ENCODE measurements at regions not wholly inside any gene's neighbourhood (a gene's known extent, or its start where the extent isn't known, plus 50 kb on each side); places are given as distances from the start of the nearest gene placed in this dataset.
"Not testable (repeated sequence)": the region's sequence is repeated elsewhere in the genome, so short reads cannot be mapped to it uniquely, and the experiment has no call there.

DNA sequence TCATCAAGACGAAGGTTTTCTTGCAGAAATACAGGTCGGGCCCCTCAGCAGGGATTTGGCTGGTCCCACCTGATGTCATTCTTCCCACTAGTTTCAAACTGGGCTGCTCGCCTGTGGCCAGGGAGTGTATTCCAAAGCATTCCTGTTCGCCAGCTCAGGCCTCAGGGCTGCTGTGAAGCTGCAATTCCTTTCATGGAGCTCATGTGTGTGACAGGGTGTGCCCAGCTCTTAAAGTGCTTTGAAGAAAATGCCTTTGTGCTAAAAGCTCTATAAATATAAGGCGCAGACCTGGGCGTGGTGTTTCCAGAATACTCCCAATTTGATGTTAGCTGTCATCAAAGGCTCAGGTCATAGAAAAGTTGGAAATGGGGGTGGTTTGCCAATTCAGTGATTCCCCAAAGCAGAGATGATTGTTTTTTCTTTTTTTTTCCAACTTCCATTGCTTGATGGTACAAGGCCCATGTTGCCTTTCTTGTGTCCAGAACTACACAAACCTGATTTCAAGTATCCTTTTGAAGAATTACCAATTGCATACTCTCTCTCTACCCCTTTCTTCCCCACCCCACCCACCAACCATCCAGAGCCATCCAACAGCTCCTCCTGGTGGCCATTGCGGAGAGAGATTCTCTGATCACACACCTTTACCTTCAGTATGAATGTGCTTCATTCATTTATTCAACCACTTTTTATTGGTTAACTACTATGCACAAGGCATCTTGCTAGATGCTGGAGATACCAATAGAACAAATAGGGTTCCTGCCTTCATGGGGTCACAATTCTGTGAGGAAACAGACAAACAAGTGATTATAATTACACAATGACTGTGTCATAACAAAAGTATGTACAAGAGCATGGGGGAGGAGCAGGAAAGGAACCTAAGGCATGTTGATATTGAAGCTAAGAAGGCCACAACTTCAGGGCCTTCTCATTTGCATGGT is 297.3 kb upstream of the LYZL1 start:
- DNase-seq (ENCODE audit: low spot score), result peak; percentile 20

DNA sequence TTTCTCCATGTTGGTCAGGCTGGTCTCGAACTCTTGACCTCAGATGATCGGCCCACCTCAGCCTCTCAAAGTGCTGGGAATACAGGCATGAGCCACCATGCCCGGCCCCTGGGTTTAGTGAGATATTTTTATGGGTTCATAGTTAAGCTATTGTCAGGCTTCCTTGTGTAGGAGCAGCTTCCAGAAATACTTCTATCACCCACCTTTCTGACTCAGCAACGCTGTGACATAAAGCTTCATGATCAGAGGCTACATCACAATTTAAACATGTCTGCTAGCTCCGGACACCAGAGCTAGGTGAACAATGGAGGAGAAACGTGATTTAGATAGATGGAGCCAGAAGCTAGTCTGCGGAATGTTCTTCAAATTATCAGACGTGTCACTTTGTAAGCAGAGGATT is 295.8 kb upstream of the LYZL1 start:
- DNase-seq (ENCODE audit: low spot score), result no peak

DNA sequence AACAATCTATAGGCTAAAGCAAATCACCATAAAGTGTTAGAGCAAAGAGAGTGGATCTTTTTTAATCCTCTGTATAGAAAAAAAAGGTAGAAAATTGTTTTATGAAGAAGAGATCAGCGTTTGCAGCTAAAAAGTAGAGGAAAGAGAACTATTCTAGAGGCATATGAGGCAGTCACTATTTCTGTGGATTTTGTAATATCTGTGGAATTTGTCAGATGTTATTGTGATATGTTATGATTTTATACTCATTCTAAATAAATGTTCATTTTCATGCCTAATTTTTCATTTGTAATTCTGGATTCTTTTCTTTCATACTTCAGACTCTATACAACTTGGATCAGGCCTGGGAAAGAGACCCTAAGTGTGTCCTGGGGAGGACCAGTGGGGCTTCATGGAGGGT is 295.0 kb upstream of the LYZL1 start:
- no peak for DNase-seq (ENCODE audit: low spot score)

DNA sequence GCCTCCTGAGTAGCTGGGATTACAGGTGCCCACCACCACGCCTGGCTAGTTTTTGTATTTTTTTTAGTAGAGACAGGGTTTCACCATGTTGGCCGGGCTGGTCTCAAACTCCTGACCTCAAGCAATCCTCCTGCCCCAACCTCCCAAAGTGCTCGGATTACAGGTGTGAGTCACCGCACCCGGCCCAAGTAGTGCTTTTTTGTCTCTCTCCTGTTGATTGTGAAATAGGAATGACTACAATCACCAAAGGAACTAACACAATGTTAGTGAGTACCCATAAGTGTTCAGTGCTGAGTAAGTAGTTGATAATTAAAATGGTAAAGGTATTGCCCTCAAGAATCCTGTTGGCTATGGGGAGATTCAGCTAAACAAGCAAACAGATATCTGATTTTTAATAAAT is 294.1 kb upstream of the LYZL1 start:
- DNase-seq (ENCODE audit: low spot score), result not testable (repeated sequence)

DNA sequence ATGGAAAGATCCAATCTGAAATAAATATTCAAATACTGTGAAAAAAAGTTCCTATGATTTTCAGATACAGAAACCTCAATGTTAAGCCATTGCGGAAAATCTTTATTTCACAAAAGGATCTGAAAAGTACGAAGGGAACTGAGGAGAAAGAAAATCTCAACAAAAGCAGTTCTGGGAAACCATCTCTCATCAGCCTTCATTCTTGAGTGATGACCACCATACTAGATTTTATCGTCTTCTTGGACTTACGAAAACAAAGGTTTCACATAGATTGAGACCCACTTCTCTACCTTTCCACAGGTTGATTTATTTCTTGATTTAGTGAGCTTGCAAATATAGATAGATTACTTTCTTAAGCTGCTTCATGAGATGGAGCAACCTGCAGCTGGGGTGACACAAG is 293.4 kb upstream of the LYZL1 start:
- no peak for DNase-seq (ENCODE audit: low spot score)

DNA sequence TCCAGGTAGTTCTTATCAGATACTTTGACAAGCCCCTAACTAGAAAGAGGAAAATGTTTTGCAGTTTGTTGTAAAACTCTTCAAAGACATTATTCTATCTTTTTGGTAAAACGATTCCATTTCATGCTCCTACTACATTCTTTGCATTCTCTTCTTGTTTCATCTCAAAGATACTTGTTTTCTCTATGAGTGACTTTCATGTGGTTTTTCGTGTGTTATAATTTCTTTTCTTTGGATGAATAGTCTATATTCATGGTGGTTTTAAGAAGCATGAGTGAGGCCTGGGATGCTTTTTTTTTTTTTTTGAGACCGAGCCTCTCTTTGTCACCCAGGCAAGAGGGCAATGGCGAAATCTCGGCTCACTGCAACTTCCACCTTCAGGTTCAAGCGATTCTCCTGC is 292.5 kb upstream of the LYZL1 start:
- no peak for DNase-seq (ENCODE audit: low spot score)

DNA sequence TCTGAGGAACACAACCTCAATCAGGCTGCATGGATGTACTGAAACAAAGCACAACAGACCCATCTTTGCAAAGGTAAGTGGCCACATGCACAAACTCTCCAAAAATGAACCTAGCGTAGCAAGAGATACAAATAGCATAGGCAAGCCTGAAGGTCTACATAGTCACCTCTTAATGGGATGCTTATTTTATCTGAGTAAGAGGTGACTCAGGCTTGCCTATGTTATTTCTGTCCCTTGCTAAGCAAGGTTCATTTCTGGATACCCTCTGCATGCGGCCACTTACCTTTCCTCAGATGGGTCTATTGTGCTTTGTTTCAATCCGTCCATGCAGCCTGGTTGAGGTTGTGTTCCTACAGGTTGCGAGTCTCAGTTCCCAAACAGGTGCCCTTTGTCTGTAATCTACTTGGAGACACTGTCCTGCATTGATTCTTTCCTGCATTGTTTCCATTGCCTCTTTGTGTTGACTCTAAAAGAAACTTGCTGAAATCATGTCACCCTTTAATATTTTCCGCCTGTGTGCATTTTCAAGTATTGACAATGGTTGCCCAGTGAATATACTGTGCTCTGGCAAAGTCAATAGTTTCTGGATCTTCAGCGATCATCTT is 291.8 kb upstream of the LYZL1 start:
- no peak for DNase-seq (ENCODE audit: low spot score)

DNA sequence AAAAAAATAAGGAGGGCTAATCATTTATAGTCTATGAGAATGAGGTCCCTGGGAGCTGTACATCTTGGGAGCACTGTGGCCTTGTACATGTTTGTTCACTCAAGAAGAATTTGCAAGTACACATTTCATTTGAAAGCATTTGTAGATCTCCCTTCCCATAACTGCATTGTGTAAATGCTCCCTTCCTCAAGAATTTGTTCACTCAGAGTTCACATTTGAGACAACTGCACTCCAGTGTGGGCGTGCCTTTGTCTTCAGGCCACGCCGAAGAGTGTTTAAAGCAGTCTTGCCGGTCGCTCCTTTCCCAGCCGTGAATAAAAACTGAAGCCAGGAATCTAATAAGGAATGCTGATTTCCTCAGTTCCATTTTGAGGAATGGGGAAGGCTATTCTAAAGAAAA is 291.1 kb upstream of the LYZL1 start:
- DNase-seq (ENCODE audit: low spot score), result no peak

DNA sequence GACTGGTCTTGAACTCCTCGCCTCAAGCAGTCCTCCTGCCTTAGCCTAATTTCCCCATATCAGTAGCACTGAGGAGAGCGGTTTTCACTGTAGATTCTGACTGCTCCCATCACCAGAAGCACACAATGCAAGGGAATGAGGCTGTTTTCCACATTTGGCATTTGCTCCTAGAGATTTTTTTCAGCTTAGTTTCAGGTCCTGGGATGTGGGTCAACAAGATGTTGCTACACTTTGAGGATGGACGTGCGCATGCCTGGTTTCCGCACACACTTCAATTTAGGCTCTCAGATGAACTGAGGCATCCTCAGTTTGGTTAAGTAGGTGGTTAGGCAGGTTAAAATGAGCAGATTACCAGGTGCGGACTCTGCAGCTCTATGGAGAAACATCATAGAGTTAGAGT is 287.1 kb upstream of the LYZL1 start:
- DNase-seq (ENCODE audit: low spot score), result no peak

DNA sequence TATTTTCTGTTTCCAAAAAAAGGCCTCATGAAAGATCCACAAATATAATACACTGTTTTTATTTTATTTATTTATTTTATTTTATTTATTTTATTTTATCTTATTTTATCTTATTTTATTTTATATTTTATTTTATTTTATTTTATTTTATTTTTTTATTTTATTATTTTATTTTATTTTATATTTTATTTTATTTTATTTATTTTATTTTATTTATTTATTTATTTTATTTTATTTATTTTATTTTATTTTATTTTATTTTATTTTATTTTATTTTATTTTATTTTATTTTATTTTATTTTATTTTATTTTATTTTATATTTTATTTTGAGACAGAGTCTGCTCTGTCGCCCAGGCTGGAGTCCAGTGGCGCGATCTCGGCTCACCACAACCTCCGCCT is 285.9 kb upstream of the LYZL1 start:
- not testable (repeated sequence) for DNase-seq (ENCODE audit: low spot score)

DNA sequence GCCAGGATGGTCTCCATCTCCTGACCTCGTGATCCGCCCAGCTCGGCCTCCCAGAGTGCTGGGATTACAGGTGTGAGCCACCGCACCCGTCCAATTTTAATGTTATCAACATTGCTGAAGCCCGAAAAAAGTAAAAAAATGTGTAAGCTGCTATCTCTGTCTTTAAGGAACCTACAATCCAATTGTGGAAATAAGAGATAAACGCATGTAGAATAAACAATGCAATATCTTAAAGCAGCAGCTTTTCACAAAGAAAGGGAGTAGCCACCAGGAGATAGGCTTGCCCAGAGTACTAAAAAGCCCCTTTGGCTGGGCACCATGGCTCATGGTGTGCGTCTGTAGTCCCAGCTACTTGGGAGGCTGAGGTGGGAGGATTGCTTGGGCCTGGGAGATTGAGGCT is 282.9 kb upstream of the LYZL1 start:
- no peak for DNase-seq (ENCODE audit: low spot score)

DNA sequence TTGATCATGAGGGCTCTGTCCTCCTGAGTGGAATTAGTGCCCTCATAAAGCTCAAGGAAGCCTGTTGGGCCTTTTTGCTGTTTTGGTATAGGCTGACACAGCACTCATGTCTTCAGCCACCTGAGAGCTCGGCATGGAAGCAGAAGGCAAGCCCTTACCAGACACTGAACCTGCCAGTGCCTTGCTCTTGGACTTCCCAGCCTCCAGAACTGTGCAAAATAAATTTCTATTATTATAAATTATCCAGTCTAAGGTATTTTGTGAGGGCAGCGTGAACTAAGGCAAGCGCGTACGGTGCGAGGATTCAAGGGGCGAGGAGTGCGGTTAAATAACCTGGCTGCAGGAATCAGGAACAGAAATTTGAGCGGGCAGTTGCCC is 281.5 kb upstream of the LYZL1 start:
- no peak for DNase-seq (ENCODE audit: low spot score)

DNA sequence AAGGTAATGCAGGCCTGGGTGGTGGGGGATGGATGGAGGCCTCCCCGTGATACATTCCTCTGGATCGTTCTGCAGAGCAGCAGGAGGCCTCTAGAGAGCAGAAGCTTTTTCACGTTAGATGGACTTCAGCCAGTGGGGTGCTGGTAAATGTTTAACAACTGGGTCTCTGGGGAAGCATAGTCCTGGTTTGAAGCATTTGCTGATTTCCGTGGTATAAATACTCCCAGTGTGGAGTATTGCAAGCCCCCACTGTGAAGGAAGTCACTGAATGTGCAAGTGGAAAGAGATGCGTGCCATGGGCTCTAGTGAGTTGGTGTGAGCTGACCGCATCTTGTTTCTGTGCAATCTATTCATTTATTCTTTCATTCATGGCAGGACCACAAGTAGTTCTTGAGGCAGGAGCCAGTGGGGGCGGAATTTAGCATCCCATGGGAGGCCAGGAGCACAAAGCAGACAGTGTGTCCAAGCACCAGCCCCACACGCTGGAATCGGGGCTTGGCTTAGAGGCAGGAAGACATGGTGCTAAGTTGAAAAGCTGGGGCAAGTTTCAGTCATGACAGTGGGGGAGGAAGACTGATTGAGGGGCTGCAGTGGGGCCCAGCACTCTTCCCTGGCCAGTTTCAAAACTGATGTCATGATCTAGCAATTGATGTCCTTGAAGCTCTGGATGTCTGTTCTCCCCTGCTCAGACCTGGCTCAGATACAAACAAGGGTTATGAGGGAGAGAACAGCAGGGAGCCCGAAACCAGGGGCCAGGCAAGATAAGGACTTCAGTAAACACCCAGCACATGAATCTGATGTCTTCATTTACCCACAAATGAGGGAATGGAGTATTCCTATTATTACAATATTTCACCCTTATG is 280.9 kb upstream of the LYZL1 start:
- DNase-seq (ENCODE audit: low spot score), result no peak

DNA sequence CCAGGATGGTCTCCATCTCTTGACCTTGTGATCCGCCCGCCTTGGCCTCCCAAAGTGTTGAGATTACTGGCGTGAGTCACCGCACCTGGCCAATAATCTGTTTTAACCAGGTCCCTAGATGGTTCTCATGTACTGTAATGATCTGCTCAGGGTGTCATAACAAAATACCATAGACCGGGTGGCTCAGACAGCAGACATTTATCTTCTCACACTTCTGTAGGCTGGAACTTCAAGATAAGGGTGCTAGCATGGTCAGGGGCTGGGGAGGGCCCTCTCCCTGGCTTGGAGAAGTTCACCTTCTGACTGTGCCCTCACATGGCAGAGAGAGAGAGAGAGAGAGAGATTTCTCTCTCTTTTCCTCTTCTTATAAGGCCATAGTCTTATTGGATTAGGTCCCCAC is 279.4 kb upstream of the LYZL1 start:
- no peak for DNase-seq (ENCODE audit: low spot score)

DNA sequence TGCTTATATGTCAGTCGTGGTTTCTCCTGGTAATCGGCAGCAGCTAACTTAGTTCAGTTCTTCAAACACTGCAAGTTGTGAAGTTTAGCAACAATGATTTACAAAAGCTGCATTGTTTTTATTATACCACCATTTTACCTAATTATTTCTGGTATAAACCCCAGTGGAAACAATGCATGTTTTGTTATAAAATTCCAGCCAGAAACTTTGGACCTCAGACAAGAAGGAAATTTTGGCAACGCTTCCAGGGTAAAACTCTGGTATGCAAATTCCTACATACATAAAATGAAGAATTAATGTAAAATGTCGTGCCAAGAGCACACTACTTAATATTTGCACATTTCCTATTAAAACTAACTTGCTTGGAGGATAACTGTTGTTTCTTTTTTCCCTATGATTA is 277.4 kb upstream of the LYZL1 start:
- no peak for DNase-seq (ENCODE audit: low spot score)

DNA sequence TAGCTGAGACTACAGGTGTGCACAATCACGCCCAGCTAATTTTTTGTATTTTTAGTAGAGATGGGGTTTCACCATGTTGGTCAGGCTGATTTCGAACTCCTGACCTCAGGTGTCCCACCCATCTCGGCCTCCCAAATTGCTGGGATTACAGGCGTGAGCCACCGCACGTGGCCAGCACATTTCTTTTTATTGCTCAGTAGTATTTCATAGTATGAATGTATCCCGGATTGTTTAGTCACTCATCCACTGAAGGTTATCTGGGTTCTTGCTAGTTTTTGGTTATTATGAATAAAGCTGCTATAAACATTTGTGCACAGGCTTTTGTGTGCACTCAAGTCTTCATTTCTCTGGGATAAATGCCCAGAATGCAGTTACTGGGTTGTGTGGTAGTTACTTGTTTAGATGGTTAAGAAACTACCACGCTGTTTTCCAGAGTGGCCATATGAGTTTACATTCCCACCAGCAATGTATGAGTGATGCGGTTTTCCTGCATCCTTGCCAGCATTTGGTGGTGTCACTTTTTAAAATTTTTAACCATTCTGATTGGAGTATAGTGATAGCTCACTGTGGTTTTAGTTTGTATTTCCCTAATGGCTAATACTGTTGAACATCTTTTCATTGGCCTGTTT is 275.8 kb upstream of the LYZL1 start:
- no peak for DNase-seq (ENCODE audit: low spot score)

DNA sequence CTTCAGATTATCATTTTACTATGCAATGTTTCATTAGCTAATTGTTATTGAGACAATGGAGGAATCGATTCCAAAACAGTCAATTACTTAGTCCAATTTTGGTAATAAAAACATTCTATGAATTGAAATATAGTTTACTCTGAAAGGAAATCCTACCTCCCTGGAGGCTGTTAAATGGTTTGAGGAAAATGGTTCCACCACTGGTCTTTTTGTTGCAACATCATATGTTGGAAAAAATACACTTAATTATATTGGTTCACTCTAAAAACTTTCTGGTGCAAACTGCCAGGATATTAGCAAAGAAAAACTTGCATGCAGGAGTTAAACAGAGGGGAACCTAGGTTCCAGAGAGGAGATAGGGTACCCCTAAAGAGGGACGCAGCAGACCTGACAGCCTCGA is 267.3 kb upstream of the LYZL1 start:
- DNase-seq (ENCODE audit: low spot score), result no peak

DNA sequence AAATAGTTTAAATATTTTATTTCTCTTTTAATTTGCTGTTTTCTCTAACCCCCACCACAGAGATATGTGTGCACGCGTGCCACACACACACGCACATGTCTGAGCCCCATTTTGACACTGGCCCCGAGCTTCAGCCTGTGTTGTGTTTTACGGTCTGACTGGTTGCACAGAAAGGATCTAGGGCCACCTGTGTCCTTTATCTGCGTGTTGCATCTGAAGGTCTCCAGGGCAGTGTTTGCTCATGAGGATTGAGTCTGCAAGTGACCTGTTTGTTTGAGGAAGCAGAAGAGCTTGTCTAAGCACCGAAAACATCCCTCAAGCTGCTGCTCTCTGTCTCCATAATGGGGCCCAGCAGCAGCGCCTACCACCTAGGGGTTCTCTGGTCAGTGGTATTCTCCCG is 266.4 kb upstream of the LYZL1 start:
- DNase-seq (ENCODE audit: low spot score), result no peak

DNA sequence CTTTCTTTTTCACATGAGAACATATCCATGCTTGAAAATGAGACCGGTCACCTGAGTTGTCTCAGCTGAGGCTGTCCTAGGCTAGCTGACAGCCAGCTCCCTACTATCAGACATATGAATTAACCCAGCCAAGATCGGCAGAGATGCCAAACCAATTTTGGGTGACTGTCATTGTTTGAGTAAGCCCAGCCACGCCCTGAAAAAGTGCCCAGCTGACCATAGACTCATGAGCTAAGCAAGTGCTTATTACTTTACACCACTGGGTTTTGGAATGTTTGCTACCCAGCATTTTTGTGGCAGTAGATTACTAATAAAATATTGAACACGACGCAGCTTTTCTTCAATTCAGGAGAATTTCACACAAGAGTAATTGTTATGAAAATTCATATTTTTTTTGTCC is 265.2 kb upstream of the LYZL1 start:
- no peak for DNase-seq (ENCODE audit: low spot score)

DNA sequence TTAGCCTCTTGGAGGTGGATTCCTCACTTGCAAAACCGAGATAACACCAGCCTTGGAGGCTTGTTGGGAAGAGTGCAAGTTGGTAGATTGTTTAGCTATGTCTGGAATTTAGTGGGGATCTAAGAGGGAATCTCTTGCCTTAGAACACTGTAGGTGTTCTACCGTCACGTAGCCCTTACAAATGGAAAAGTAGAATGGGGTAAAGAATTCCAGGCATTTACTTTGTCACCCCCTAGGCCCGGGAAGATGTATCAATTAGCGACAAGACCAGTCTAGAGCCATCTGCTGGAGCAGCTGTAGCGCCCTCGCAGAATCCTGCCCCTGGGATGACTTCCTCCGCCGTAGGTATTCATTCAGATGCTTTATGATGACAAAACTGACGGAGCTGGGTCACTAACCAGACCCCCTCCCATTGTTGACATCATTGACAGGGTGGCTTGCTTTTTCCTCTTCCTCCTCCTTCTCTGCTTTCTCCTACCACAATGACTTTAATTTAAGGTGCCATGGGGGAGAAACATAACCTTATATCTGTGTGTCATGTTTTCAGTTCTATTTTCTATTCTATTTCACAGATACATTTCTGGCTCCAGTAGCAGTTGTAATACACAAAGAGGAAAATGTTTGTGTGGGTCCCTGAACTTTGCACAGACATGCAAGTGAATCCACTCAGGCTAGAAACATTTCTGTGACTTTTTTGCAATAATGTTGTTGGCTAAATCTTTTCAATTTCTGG is 262.6 kb upstream of the LYZL1 start:
- no peak for DNase-seq (ENCODE audit: low spot score)

DNA sequence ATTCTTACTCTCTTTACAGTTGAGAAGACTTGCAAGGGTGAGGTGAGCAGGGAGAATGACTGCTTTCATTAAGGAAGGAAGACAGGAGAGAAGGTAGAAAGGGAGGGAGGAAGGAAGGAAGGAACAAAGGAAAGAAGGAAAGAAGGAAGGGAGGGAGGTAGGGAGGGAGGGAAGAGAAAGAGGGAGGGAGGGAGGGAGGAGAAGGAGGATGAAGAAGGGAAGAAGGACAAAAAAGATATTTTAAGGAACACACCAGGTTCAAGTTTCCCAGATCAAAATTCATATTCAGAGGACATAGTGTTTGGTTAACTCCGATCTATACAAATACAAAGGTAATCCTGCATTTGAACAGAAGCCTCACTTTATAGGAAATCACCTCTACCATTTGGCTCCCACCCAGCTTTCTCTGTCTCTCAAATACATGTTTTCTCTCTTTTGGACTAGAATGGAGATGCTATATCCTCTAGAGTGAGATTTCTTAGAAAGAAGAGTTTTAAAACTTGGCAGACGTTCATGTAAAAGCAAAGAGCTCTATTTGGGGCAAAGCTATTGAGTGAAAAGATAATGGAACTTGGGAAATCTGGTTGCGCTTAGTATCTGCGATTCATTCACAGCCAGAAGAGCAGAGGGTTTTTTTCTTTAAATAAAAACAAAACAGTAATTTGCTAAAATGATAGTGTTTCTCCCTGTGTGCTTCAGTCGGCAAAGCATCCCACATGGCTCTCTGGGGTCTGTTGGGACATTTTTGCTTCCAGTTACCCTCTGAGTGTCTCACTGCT is 261.9 kb upstream of the LYZL1 start:
- DNase-seq (ENCODE audit: low spot score), result no peak

All from germinal center (tissue), 1 donor.